NCI-H2227 (cell line): ENCODE measurements at regions not wholly inside any gene's neighbourhood (a gene's known extent, or its start where the extent isn't known, plus 50 kb on each side); places are given as distances from the start of the nearest gene placed in this dataset.

ENCODE experiments used
- DNase-seq: peaks from one replicate; lab custom pipeline; 2025; ENCODE audit not compliant: unreplicated experiment; lab: John Stamatoyannopoulos, UW

DNA sequence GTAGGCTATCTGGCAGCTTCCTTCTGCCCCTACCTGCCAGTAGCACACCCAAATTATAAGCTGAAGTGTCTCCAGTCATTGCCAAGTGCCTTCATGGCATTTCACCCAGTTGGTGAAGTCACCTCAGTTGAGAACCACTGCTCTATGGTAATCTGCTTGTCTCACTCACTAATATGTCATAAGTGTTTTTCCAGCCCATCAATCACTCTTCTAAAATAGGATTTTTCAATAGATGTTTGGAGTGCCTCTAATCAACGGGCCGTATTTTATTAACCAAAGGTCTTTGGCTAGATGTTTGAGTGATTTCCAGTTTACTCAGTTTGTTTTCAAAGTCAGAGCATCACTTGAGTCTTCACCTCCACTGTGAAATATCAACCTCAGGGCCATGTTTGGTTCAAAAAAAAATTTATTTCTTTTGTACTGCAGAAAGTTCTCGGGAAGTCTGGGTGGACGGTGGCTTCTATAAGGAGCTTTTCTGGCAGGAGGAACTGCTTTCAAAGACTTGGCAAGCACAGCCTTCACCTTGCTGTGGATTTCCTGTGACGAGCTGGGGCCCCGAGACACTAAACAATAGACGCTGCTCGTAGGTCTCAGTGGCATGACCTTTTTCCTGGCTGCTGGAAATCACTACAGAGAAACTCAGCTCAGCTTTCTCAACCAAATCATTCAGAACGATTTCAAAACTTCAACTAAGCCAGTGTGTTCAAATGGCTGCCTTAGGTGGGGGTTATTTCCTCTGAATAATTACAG lies 95.2 kb upstream of the FOXF1 start:
- DNase-seq: no peak

DNA sequence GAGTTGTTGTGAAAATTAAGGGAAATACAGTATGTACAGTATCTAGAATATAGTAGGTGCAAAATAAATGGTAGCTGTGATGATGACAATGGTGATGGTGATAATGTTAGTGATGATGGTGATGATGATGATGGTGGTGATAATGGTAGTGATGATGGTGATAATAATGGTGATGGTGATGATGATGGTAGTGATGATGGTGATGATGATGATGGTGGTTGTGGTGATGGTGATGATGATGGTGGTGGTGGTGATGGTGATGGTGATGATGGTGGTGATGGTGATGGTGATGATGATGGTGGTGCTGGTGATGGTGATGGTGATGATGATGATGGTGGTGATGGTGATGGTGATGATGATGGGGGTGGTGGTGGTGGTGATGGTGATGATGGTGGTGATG lies 91.3 kb upstream of the FOXF1 start:
- DNase-seq: no peak

DNA sequence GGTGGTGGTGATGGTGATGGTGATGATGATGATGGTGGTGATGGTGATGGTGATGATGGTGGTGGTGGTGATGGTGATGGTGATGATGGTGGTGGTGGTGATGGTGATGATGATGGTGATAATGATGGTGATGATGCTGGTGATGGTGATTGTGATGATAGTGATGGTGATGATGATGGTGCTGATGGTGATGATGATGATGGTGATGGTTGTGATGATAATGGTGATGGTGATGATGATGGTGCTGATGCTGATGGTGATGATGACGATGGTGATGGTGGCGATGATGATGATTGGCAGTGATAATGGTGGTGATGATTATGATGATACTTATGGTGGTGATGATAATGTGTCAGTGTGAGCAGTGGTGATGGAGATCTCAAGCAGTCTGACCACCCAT lies 90.8 kb upstream of the FOXF1 start:
- no peak for DNase-seq

GRCh38 chr16:86421995-86422394 lies 88.3 kb upstream of the FOXF1 start:
- no peak for DNase-seq

- no peak for DNase-seq
Observed at GRCh38 chr16:86424398-86424797, 85.9 kb upstream of the FOXF1 start.

GRCh38 chr16:86424985-86425384 lies 85.3 kb upstream of the FOXF1 start:
- DNase-seq: no peak

DNA sequence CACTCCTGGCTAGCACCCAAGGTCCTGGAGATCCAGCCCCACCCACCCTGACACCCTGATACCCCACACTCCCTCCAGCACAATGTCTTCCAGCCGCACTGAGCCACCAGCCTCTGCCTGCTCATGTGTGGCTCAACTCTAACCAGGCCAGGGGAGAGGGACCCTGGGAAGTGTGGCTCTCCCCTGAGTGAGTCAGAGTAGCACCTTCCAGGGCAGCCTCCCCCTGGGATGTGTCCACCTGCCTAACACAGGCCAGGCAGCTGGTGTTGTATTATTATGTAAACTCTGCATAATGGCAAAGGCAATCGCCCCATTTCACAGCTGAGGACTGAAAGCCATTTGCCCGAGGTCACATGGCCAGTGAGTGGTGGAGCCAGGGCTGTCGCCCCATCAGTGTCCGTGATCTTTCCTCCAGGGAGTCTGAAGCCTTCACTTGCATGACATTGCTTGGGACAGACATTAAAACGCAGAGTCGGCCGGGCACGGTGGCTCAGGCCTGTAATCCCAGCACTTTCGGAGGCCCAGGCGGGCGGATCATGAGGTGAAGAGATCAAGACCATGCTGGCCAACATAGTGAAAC lies 84.2 kb upstream of the FOXF1 start:
- DNase-seq: no peak

DNA sequence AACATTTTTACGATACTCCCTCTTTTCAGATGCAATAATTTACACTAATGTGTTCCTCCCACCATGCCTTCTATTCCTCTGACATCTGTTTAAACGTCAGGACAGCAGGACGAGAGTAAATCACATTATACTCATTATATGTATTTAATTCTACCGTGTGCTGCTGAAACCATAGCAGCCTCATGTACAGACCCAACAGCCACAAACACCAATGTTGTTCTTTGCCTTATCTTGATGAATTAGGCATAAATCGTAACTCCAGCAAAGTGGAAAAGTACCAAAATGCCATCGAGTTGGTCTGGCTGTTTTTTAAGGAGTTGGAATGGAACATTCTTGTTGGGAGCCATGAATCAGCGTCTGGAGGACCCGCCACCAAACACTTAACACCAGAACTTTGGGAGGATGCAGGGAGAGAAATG lies 82.9 kb upstream of the FOXF1 start:
- DNase-seq: no peak

DNA sequence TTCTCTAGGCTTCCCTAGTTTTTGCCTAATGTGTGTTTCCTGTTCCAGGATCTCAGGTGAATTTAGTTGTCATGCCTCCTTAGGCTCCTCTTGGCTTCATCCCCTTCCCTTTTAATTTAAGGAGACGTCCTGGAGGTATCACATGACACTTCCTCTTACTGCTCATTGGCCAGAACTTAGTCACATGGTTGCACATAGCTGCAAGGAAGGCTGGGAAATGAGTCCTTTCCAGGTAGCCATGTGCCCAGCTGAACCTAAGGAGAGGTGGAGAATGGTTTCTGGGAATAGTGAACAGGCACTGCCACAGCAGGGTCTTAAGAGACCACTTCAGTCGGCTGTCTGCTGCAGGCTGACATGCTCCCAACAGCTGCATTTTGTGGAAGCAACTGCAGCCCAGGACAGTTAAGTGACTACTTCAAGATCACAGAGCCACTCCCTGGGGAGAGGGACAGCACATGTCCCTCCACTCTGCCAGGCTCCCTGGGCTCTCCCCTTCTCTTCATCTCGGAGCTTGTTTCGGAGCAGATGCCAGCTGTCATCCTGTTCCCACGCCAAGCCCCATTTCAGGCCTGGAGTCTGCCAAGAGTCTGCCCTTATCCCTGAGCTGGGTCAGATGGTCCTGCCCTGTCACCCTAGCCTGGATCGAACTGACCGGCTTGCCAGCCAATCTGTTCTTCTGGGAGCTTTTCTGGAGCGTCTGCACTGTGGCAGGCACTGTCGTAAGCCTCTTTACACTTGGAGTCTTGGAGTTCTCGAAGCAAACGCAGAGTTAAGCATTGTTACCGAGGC lies 81.4 kb upstream of the FOXF1 start:
- DNase-seq: no peak

GRCh38 chr16:86429663-86430062 lies 80.7 kb upstream of the FOXF1 start:
- DNase-seq: no peak

DNA sequence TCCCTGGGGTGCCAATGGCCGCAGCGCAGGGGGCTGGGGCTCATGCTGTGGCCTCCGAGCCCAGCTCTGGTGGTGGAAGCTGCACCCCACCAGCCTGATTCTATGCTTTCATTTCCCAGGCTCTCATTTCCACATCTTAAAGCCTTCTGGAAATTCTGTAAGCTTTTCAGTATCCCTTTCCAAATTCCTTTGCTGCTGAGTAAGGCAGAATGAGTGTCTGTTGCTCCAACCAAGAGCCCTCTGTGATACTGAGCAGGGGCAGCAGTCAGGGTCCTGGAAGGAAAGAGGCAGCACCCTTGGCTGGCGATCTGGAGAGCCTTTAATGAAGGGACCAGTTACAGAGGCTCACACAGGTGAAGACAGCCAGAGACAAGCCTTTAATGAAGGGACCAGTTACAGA lies 79.5 kb upstream of the FOXF1 start:
- DNase-seq: no peak

DNA sequence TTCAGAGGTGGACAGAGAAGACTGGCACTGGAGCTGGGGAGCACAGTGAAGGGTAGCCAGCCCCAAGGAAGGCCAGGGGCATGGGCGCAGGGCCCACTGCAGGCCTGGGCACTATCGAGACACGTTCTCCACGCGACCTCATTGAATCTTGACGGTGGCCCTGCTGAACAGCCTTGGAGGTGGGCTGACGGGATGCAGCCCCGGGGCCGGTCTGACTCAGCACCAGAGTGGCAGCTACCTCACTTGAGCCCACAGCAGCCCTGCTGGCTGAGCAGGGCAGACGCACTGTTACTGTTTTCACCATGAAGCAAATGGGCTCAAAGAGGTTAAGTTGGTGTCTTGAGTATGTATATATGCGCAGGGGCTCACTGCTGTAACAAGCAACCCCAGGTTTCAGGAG lies 78.8 kb upstream of the FOXF1 start:
- no peak for DNase-seq

- DNase-seq: no peak
Observed at GRCh38 chr16:86432048-86432447, 78.3 kb upstream of the FOXF1 start.

DNA sequence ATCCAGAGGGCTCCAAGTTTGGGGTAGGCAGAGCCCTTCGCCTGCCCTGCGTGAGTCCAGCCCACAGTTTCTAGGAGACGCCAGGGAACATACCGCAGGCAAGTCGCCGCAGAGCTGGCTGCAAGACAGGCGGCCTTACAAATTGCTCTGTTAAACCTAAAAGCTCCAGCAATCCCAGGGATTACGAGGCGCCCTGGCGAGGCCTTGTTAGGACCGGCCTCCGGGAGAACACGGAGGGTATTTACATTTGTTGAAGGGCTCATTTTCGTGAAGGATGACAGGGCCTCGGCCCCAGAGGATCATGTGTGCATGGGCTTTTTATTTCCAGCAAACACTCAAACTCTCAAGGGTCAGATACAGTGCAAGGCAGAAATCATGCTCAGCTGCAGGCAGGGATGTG lies 77.6 kb upstream of the FOXF1 start:
- no peak for DNase-seq

DNA sequence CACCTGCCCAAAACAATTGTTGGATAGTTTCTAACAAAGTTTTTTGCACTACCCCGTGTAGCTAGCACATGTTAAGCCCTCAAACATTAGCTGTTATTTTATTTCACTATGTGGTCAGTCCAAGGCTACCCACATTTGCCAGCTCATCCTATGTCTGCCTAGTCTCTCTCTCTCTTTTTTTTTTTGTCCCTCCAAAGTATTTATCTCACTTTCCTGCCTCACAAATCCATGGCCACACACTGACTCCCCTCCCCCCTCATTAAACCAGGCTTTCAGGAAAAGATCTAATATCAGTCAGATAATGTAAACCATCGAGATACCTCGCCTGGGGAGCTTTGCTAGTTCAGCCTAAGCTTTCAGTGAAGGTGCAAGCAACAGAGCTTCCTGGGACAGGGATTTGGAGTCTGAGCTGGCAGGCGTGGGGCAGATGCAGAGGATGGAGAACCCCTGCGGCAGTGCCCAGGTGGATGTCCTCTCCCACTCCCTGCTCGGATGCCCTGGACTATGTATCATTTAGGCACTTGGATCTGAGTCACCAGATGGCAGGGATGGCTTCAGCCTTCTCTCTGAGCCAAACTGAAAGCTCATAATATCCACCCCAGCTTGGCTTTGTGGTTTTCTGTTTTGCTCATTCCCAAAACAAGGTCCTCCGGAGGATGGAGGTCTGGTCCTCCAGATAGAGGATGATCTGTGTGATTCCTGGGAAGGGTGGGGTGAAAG lies 73.7 kb upstream of the FOXF1 start:
- no peak for DNase-seq

DNA sequence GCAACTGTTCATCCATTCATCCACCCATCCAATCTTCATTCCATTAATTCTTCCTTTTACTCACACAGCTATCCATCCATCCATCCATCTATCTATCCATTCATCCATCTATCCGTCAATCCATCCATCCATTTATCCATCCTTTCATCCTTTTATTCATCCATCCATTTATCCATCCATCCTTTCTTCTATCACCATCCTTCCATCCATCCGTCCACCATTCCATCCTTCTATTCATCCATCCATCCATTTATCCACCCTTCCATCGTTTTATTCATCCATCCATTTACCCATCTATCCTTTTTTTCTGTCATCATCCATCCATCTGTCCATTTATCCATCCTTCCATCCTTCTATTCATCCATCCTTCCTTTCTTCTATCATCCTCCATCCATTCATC lies 73.0 kb upstream of the FOXF1 start:
- no peak for DNase-seq

- no peak for DNase-seq
Observed at GRCh38 chr16:86442703-86443102, 67.6 kb upstream of the FOXF1 start.

GRCh38 chr16:86443508-86444147 lies 66.7 kb upstream of the FOXF1 start:
- no peak for DNase-seq

DNA sequence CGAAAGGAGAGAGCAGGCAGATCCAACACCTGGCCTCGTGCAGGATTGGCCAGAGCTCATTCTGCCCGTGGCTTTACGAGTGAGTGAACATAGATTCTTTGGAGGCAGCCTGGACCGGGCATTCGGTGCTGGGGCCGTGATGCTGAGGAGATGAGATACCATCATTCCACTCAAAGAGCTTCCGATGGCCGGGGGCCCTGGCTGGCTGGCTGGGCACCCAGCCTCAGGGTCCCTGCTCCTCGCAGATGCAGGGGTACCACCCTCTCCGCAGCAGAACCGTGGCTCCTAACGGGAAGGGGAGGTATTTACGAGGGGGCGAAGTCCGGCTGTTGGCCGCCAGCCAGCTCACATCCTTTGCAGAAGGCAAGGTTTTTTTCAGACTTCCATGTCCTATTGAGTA lies 66.1 kb upstream of the FOXF1 start:
- DNase-seq: no peak

- DNase-seq: no peak
Observed at GRCh38 chr16:86444661-86445060, 65.7 kb upstream of the FOXF1 start.

DNA sequence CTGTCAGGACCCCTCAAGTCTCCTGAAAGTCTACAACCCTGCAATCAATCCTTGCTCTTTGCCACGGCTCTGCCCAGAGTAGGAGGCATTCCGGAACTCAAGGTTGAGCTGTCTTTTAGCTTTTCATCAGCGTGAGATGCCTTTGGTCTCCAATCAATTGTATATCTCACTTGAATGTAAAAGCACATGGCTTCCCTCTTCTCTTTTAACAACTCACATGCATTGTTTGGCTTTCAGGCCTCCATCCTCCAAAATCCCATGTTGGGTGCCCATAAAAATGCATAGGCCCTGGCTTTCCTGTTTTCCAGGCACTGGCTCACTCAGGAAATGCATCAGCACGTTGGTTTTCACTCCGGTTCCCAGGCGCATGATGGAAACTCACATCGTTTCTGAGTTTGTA lies 64.0 kb upstream of the FOXF1 start:
- DNase-seq: no peak
